Esophagus muscularis mucosa (tissue), 4 donors: ENCODE measurements at regions not wholly inside any gene's neighbourhood (a gene's known extent, or its start where the extent isn't known, plus 50 kb on each side); places are given as distances from the start of the nearest gene placed in this dataset.

Experiments
- EP300 ChIP-seq: sonication (generic); formaldehyde crosslinking; IDR thresholded peaks from one replicate; pipeline ENCODE4 v1.6.1; 2017; ENCODE audit warnings: antibody characterized with exemption
- POLR2A ChIP-seq: fragments of 450-650 bp; IDR thresholded peaks from one replicate; pipeline ENCODE4 v1.6.1; 2017; ENCODE audit warnings: antibody characterized with exemption, moderate library complexity, mild to moderate bottlenecking, low read depth
- POLR2AphosphoS5 ChIP-seq, 2 donors: sonication (generic); formaldehyde crosslinking; IDR thresholded peaks; one replicate each; pipeline ENCODE4 v1.6.1; 2017; ENCODE audit warnings: antibody characterized with exemption in 2 of 2
- TF ChIP-seq, protein P1 (sequence below), 3 experiments: fragments of 200-600 bp in 2 of 3; fragments of 450-650 bp in 1 of 3; sonication (generic) in 2 of 3; IDR thresholded peaks; one replicate each; pipeline ENCODE4 v1.5.1; 2017 to 2019; ENCODE audit warnings: antibody characterized with exemption in 3 of 3, mild to moderate bottlenecking in 2 of 3, moderate library complexity in 1 of 3

DNA sequence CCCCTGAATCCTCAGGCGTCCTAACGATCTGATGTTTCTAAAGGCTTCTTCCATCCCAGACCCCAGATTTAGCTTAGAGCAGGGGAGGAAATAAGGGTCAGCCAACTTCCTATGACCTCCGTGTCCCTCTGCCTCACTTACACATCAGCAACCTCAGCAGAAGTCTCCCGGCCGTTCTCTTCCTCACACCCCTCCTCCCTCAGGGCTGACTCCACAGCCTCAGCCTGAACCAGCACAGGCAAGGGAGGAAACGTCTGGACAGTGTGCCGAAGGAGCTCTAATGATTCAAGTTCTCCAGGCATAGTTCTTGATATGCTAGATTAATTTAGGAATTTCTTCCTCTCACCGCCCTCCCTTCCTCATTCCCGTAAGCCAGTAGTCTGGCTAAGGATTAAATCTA lies 121.4 kb downstream of the NUFIP1 start:
- no peak for TF ChIP-seq POLR2AphosphoS5 (IDR thresholded peaks at IDR 0.05)
- TF ChIP-seq POLR2A = no peak
- TF ChIP-seq, protein P1, sequence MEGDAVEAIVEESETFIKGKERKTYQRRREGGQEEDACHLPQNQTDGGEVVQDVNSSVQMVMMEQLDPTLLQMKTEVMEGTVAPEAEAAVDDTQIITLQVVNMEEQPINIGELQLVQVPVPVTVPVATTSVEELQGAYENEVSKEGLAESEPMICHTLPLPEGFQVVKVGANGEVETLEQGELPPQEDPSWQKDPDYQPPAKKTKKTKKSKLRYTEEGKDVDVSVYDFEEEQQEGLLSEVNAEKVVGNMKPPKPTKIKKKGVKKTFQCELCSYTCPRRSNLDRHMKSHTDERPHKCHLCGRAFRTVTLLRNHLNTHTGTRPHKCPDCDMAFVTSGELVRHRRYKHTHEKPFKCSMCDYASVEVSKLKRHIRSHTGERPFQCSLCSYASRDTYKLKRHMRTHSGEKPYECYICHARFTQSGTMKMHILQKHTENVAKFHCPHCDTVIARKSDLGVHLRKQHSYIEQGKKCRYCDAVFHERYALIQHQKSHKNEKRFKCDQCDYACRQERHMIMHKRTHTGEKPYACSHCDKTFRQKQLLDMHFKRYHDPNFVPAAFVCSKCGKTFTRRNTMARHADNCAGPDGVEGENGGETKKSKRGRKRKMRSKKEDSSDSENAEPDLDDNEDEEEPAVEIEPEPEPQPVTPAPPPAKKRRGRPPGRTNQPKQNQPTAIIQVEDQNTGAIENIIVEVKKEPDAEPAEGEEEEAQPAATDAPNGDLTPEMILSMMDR (IDR thresholded peaks at IDR 0.05) = no peak
- no peak for TF ChIP-seq EP300
